Trophoblast cell (in vitro differentiated cells and primary cell): ENCODE measurements at regions not wholly inside any gene's neighbourhood (a gene's known extent, or its start where the extent isn't known, plus 50 kb on each side); places are given as distances from the start of the nearest gene placed in this dataset.

Experiments
- DNase-seq, 2 donors: peaks; one replicate each; pipeline ENCODE4 v3.0.0-alpha.2; 2016
- H2AFZ ChIP-seq: 2 replicates; pipeline ENCODE4 v1.6.1; 2013; ENCODE audit warnings: low read length, moderate library complexity, mild to moderate bottlenecking; ENCODE audit not compliant: insufficient read depth, poor library complexity
- H2AK5ac ChIP-seq: 2 replicates; pipeline ENCODE4 v1.6.1; 2013; ENCODE audit warnings: mild to moderate bottlenecking, low read length
- H2BK120ac ChIP-seq: 2 replicates; pipeline ENCODE4 v1.6.1; 2013; ENCODE audit warnings: low read length, mild to moderate bottlenecking, moderate library complexity; ENCODE audit not compliant: insufficient read depth, poor library complexity
- H2BK12ac ChIP-seq: 2 replicates; pipeline ENCODE4 v1.6.1; 2013; ENCODE audit warnings: mild to moderate bottlenecking, low read length, moderate library complexity
- H2BK5ac ChIP-seq: 2 replicates; pipeline ENCODE4 v1.6.1; 2013; ENCODE audit warnings: low read length, low read depth, moderate library complexity, mild to moderate bottlenecking; ENCODE audit not compliant: poor library complexity
- H3K14ac ChIP-seq: 2 replicates; pipeline ENCODE4 v1.6.1; 2013; ENCODE audit warnings: mild to moderate bottlenecking, low read length
- H3K18ac ChIP-seq: 2 replicates; pipeline ENCODE4 v1.6.1; 2013; ENCODE audit warnings: mild to moderate bottlenecking, low read length
- H3K23ac ChIP-seq: 2 replicates; pipeline ENCODE4 v1.6.1; 2013; ENCODE audit warnings: low read length
- H3K27ac ChIP-seq: 2 replicates; pipeline ENCODE4 v1.5.1; 2013; ENCODE audit warnings: low read depth, mild to moderate bottlenecking, inconsistent platforms, low read length, moderate library complexity
- H3K27me3 ChIP-seq: 2 replicates; pipeline ENCODE4 v1.6.1; 2013; ENCODE audit warnings: inconsistent platforms, mild to moderate bottlenecking, low read length, moderate library complexity; ENCODE audit not compliant: insufficient read depth
- H3K36me3 ChIP-seq, 2 experiments: 1 replicate in 1 of 2; 2 replicates in 1 of 2; pipeline ENCODE4 v1.6.1; 2013; ENCODE audit warnings: low read length in 2 of 2, mild to moderate bottlenecking in 2 of 2, moderate library complexity in 1 of 2; ENCODE audit not compliant: insufficient read depth in 2 of 2, control insufficient read depth in 1 of 2
- H3K4ac ChIP-seq: 2 replicates; pipeline ENCODE4 v1.6.1; 2013; ENCODE audit warnings: low read depth, mild to moderate bottlenecking, low read length, moderate library complexity
- H3K4me1 ChIP-seq, 2 experiments: 1 replicate in 1 of 2; 2 replicates in 1 of 2; pipeline ENCODE4 v1.6.1; 2013; ENCODE audit warnings: low read length in 2 of 2, mild to moderate bottlenecking in 2 of 2, moderate library complexity in 1 of 2; ENCODE audit not compliant: insufficient read depth in 2 of 2, control insufficient read depth in 1 of 2
- H3K4me2 ChIP-seq: 2 replicates; pipeline ENCODE4 v1.6.1; 2013; ENCODE audit warnings: inconsistent platforms, mild to moderate bottlenecking, low read length, moderate library complexity
- H3K4me3 ChIP-seq: 2 replicates; pipeline ENCODE4 v1.5.1; 2013; ENCODE audit warnings: mild to moderate bottlenecking, low read depth, low read length, inconsistent platforms
- H3K79me1 ChIP-seq: one replicate; pipeline ENCODE4 v1.6.1; 2013; ENCODE audit warnings: low read length
- H3K79me2 ChIP-seq: 2 replicates; pipeline ENCODE4 v1.6.1; 2013; ENCODE audit warnings: low read length, mild to moderate bottlenecking; ENCODE audit not compliant: control insufficient read depth, insufficient read depth, poor library complexity
- H3K9ac ChIP-seq: 2 replicates; pipeline ENCODE4 v1.6.1; 2013; ENCODE audit warnings: mild to moderate bottlenecking, low read length
- H3K9me3 ChIP-seq: 2 replicates; pipeline ENCODE4 v1.6.1; 2013; ENCODE audit warnings: low read depth, mild to moderate bottlenecking, control low read depth, inconsistent platforms, low read length; ENCODE audit not compliant: insufficient read depth
- H4K12ac ChIP-seq: 2 replicates; pipeline ENCODE4 v1.6.1; 2013; ENCODE audit warnings: low read depth, mild to moderate bottlenecking, low read length, moderate library complexity
- H4K8ac ChIP-seq: 2 replicates; pipeline ENCODE4 v1.6.1; 2013; ENCODE audit warnings: low read depth, mild to moderate bottlenecking, low read length, moderate library complexity
- H4K91ac ChIP-seq: one replicate; pipeline ENCODE4 v1.6.1; 2013; ENCODE audit warnings: low read depth, mild to moderate bottlenecking, low read length, moderate library complexity
- WGBS: extraction: QIAGEN DNeasy Blood & Tissue Kit; methylation state at CpG from one replicate; pipeline ENCODE4 v1.1.7; 2013; ENCODE audit warnings: missing lambda C conversion rate; ENCODE audit not compliant: insufficient read length, insufficient coverage; ENCODE audit errors: extremely low coverage; 5-methylcytosine and 5-hydroxymethylcytosine counted together

GRCh38 chr4:187921946-187922623 lies 73.5 kb upstream of the ZFP42 start:
- H4K12ac ChIP-seq, result no peak overlapping the region

GRCh38 chr4:187929024-187929423 lies 66.5 kb upstream of the ZFP42 start:
- Histone ChIP-seq H4K91ac (no peak overlapping the region), H3K9me3 (no peaks in the 10 kb centered on the region)

More at GRCh38 chr4:187921946-187922623, 73.5 kb upstream of the ZFP42 start:
- Histone ChIP-seq H3K9me3 (no peaks in the 10 kb centered on the region), H3K27ac (no peak overlapping the region), H3K4me3 (no peak overlapping the region), H2AK5ac (no peak overlapping the region), H2BK5ac (no peak overlapping the region), H3K14ac (no peak overlapping the region), H3K79me1 (no peaks in the 10 kb centered on the region), H3K18ac (no peak overlapping the region), H2BK120ac (no peak overlapping the region), H2BK12ac (no peak overlapping the region), H4K8ac (no peak overlapping the region), H3K36me3 (no peaks in the 10 kb centered on the region), H3K4me2 (no peak overlapping the region), H3K9ac (no peak overlapping the region), H3K23ac (no peak overlapping the region), H2AFZ (no peak overlapping the region), H3K27me3 (no peaks in the 10 kb centered on the region), H4K91ac (no peak overlapping the region), H3K4me1 (no peaks in the 10 kb centered on the region), H3K79me2 (no peaks in the 10 kb centered on the region), H3K4ac (no peak overlapping the region)
- DNase-seq, result no peak
- no CpG with 5 or more reads among the region's 8 CpGs for WGBS

GRCh38 chr4:187934766-187935165 lies 60.8 kb upstream of the ZFP42 start:
- Histone ChIP-seq H2AFZ (no peak overlapping the region), H2BK120ac (no peak overlapping the region), H3K27ac (no peak overlapping the region), H4K12ac (no peak overlapping the region), H3K23ac (no peak overlapping the region), H2AK5ac (no peak overlapping the region), H2BK5ac (no peak overlapping the region), H3K27me3 (no peaks in the 10 kb centered on the region), H3K14ac (no peak overlapping the region), H4K91ac (no peak overlapping the region), H3K79me2 (no peaks in the 10 kb centered on the region), H3K18ac (no peak overlapping the region), H3K36me3 (no peaks in the 10 kb centered on the region), H3K9me3 (no peaks in the 10 kb centered on the region), H4K8ac (no peak overlapping the region), H3K79me1 (no peaks in the 10 kb centered on the region), H3K4ac (no peak overlapping the region), H3K4me2 (no peak overlapping the region), H3K4me1 (no peaks in the 10 kb centered on the region), H3K9ac (no peak overlapping the region), H3K4me3 (no peak overlapping the region), H2BK12ac (no peak overlapping the region)
- DNase-seq, result no peak
- WGBS, result no CpG with 5 or more reads among the region's 3 CpGs

More at GRCh38 chr4:187929024-187929423, 66.5 kb upstream of the ZFP42 start:
- Histone ChIP-seq H3K18ac (no peak overlapping the region), H4K12ac (no peak overlapping the region), H3K79me1 (no peaks in the 10 kb centered on the region), H3K4me3 (no peak overlapping the region), H2BK5ac (no peak overlapping the region), H3K4ac (no peak overlapping the region), H3K27ac (no peak overlapping the region), H3K23ac (no peak overlapping the region), H3K9ac (no peak overlapping the region), H2AFZ (no peak overlapping the region), H3K4me1 (peaks cover 0 to 2% of the 10 kb centered on the region in 2 experiments), H2BK12ac (no peak overlapping the region), H2BK120ac (no peak overlapping the region), H3K79me2 (no peaks in the 10 kb centered on the region), H2AK5ac (no peak overlapping the region), H3K4me2 (no peak overlapping the region), H4K8ac (no peak overlapping the region), H3K27me3 (no peaks in the 10 kb centered on the region), H3K36me3 (no peaks in the 10 kb centered on the region), H3K14ac (no peak overlapping the region)
- no CpG with 5 or more reads among the region's 7 CpGs for WGBS
- peak; percentile 9 to 43 for DNase-seq

GRCh38 chr4:187937557-187937956 lies 58.0 kb upstream of the ZFP42 start:
- Histone ChIP-seq H2BK120ac (no peak overlapping the region), H4K12ac (no peak overlapping the region), H3K4me3 (no peak overlapping the region), H3K79me1 (no peaks in the 10 kb centered on the region), H3K23ac (no peak overlapping the region), H2BK12ac (no peak overlapping the region), H3K4me1 (no peaks in the 10 kb centered on the region), H2AFZ (no peak overlapping the region), H2BK5ac (no peak overlapping the region), H4K91ac (no peak overlapping the region), H3K4ac (no peak overlapping the region), H3K9me3 (no peaks in the 10 kb centered on the region), H3K18ac (no peak overlapping the region), H3K9ac (no peak overlapping the region), H3K27me3 (no peaks in the 10 kb centered on the region), H3K4me2 (no peak overlapping the region), H2AK5ac (no peak overlapping the region), H3K27ac (no peak overlapping the region), H4K8ac (no peak overlapping the region), H3K79me2 (no peaks in the 10 kb centered on the region), H3K36me3 (no peaks in the 10 kb centered on the region), H3K14ac (no peak overlapping the region)
- no peak for DNase-seq
- WGBS, result no CpG with 5 or more reads among the region's 25 CpGs
